ENCODE measurements at regions not wholly inside any gene's neighbourhood (a gene's known extent, or its start where the extent isn't known, plus 50 kb on each side); places are given as distances from the start of the nearest gene placed in this dataset.

GRCh38 chr2:34045101-34045655, 446.1 kb upstream of the FAM98A start:
- CTCF ChIA-PET (ENCODE audit: partially characterized antibody) = interaction anchor here (0.7 to 1.0 kb wide), 2 partner anchors 11 to 752 kb away, joined by 3 read pairs; no protein-coding TSS in a partner anchor
- Histone ChIP-seq H3K14ac (ENCODE audit: insufficient read length) (no peak overlapping the region), H2AFZ (ENCODE audit: low read length) (peak overlapping the region; percentile 12; the same call in 1 of the 2 replicates)

More at GRCh38 chr2:34045101-34045655, 446.1 kb upstream of the FAM98A start:
- H2AK5ac ChIP-seq (ENCODE audit: low read depth, low read length) = no peak overlapping the region
- DNase-seq (ENCODE audit: low read depth in 1 of 2, low spot score in 2 of 2) (no peak), FAIRE-seq (no peak)
- H3K56ac ChIP-seq (replicated peaks; ENCODE audit: insufficient read length, low read depth, low read length) = no peak overlapping the region
- no peaks in the 10 kb centered on the region for H3K79me2 ChIP-seq (ENCODE audit: control insufficient read depth in 1 of 2, insufficient read depth in 2 of 2, low read length in 2 of 2)
- no peaks in the 10 kb centered on the region for H4K20me1 ChIP-seq (replicated peaks in 1 of 2; ENCODE audit: control insufficient read depth in 1 of 2, insufficient read depth in 2 of 2, low read length in 2 of 2)
- H3K23me2 ChIP-seq (ENCODE audit: low read depth, low read length) = no peaks in the 10 kb centered on the region
- POLR2A ChIA-PET (ENCODE audit: partially characterized antibody) = no interaction called here
- no peak overlapping the region for H3K23ac ChIP-seq (ENCODE audit: insufficient read length)
- H2BK15ac ChIP-seq (ENCODE audit: low read length) = no peak overlapping the region
- H3K27ac ChIP-seq (ENCODE audit: low read depth, low read length) = no peak overlapping the region
- no peak overlapping the region for H4K5ac ChIP-seq (ENCODE audit: insufficient read length, low read depth, low read length)
- no peaks in the 10 kb centered on the region for H3K4me1 ChIP-seq (replicated peaks in 1 of 4; ENCODE audit: control insufficient read depth in 3 of 4, insufficient read depth in 4 of 4, low read length in 3 of 4)
- H2BK12ac ChIP-seq (ENCODE audit: low read depth, low read length) = no peak overlapping the region
- H2BK5ac ChIP-seq (ENCODE audit: low read depth, low read length) = no peak overlapping the region
- H3K4ac ChIP-seq (replicated peaks; ENCODE audit: insufficient read length, low read depth, low read length) = no peak overlapping the region
- no peak overlapping the region for H3K18ac ChIP-seq (ENCODE audit: extremely low read depth, low read length)
- no peak overlapping the region for H3K4me3 ChIP-seq (ENCODE audit: extremely low read depth in 1 of 4, insufficient read depth in 2 of 4, low read depth in 3 of 4, low read length in 4 of 4)
- WGBS, 2 experiments (ENCODE audit: extremely low coverage in 1 of 2, insufficient coverage in 1 of 2, insufficient read length in 1 of 2, insufficient replicate concordance in 2 of 2, low coverage in 1 of 2, low lambda C conversion rate in 2 of 2, missing lambda C conversion rate in 1 of 2) = 94% methylated on average over 5 of the region's 5 CpGs; no CpG with 5 or more reads in 1 of the 2 experiments
- H2BK20ac ChIP-seq (ENCODE audit: low read length) = no peak overlapping the region
- no peaks in the 10 kb centered on the region for H3K36me3 ChIP-seq (ENCODE audit: control insufficient read depth in 2 of 4, insufficient read depth in 4 of 4, low read length in 3 of 4)
- H3K9me3 ChIP-seq (ENCODE audit: insufficient read depth in 2 of 2, low read depth in 1 of 2, low read length in 1 of 2) = no peaks in the 10 kb centered on the region
- H4K8ac ChIP-seq (ENCODE audit: extremely low read depth, insufficient read depth, low read length) = no peak overlapping the region
- no peaks in the 10 kb centered on the region for H3K79me1 ChIP-seq (ENCODE audit: low read depth, low read length)
- no peak for TF ChIP-seq POLR2A (IDR thresholded peaks at IDR 0.05; ENCODE audit: control extremely low read depth in 1 of 2, low read depth in 2 of 2, low read length in 2 of 2)
- TF ChIP-seq SIRT6 (IDR thresholded peaks at IDR 0.05; ENCODE audit: low read length) = no peak
- no peak for TF ChIP-seq SP4 (IDR thresholded peaks at IDR 0.05; ENCODE audit: low read length)
- no peak for TF ChIP-seq RBBP5 (IDR thresholded peaks at IDR 0.05; ENCODE audit: borderline replicate concordance, low read depth, low read length)
- no peak overlapping the region for H3K9ac ChIP-seq (replicated peaks in 1 of 4; ENCODE audit: extremely low read depth in 1 of 4, low read depth in 3 of 4, low read length in 3 of 4)
- H4K91ac ChIP-seq (replicated peaks; ENCODE audit: insufficient read length, low read length) = no peak overlapping the region
- H3K4me2 ChIP-seq (ENCODE audit: insufficient read depth in 1 of 2, low read depth in 2 of 2, low read length in 2 of 2) = no peak overlapping the region
- no peaks in the 10 kb centered on the region for H3K27me3 ChIP-seq (replicated peaks in 1 of 4; ENCODE audit: control insufficient read depth in 3 of 4, extremely low read depth in 1 of 4, insufficient read depth in 3 of 4, low read length in 3 of 4)
- no peak overlapping the region for H2BK120ac ChIP-seq (replicated peaks; ENCODE audit: low read depth, low read length)

Measured in H1 (cell line).